Stimulated activated CD4-positive, alpha-beta T cell treated with anti-CD3 and anti-CD28 coated beads, Interleukin-1b, Interleukin-23, amount 100 ng/mL, for 4 hours (primary cell): ENCODE measurements at regions not wholly inside any gene's neighbourhood (a gene's known extent, or its start where the extent isn't known, plus 50 kb on each side); places are given as distances from the start of the nearest gene placed in this dataset.

ENCODE experiments used
- DNase-seq, 2 donors: peaks; one replicate each; pipeline ENCODE4 v3.0.0-alpha.2; 2020; ENCODE audit warnings: low read depth in 2 of 2

GRCh38 chr16:86363836-86364618 is 146.3 kb upstream of the FOXF1 start:
- no peak for DNase-seq

- no peak for DNase-seq
Observed at GRCh38 chr16:86364653-86365380, 145.5 kb upstream of the FOXF1 start.

GRCh38 chr16:86365513-86366273 is 144.6 kb upstream of the FOXF1 start:
- DNase-seq, result no peak

GRCh38 chr16:86366481-86366880 is 143.8 kb upstream of the FOXF1 start:
- DNase-seq, result no peak

- no peak for DNase-seq
Observed at GRCh38 chr16:86367291-86368072, 142.8 kb upstream of the FOXF1 start.

- no peak for DNase-seq
Observed at GRCh38 chr16:86368261-86368660, 142.1 kb upstream of the FOXF1 start.

GRCh38 chr16:86370062-86370461 is 140.3 kb upstream of the FOXF1 start:
- DNase-seq, result no peak

- no peak for DNase-seq
Observed at GRCh38 chr16:86371083-86371803, 139.1 kb upstream of the FOXF1 start.

- DNase-seq, result no peak
Observed at GRCh38 chr16:86372193-86372592, 138.1 kb upstream of the FOXF1 start.

GRCh38 chr16:86373276-86373901 is 136.9 kb upstream of the FOXF1 start:
- DNase-seq, result no peak

- DNase-seq, result no peak
Observed at GRCh38 chr16:86374603-86375130, 135.7 kb upstream of the FOXF1 start.

- no peak for DNase-seq
Observed at GRCh38 chr16:86375364-86375763, 135.0 kb upstream of the FOXF1 start.

- no peak for DNase-seq
Observed at GRCh38 chr16:86375851-86376250, 134.5 kb upstream of the FOXF1 start.

- DNase-seq, result no peak
Observed at GRCh38 chr16:86376837-86377236, 133.5 kb upstream of the FOXF1 start.

- no peak for DNase-seq
Observed at GRCh38 chr16:86377251-86378022, 132.9 kb upstream of the FOXF1 start.

GRCh38 chr16:86378128-86378527 is 132.2 kb upstream of the FOXF1 start:
- no peak for DNase-seq

- DNase-seq, result no peak
Observed at GRCh38 chr16:86378831-86379504, 131.4 kb upstream of the FOXF1 start.

GRCh38 chr16:86379505-86379846 is 130.9 kb upstream of the FOXF1 start:
- no peak for DNase-seq

GRCh38 chr16:86380030-86380429 is 130.3 kb upstream of the FOXF1 start:
- no peak for DNase-seq
